Islet precursor cell (in vitro differentiated cells): ENCODE measurements at regions not wholly inside any gene's neighbourhood (a gene's known extent, or its start where the extent isn't known, plus 50 kb on each side); places are given as distances from the start of the nearest gene placed in this dataset.
"Not testable (repeated sequence)": the region's sequence is repeated elsewhere in the genome, so short reads cannot be mapped to it uniquely, and the experiment has no call there.

Source experiments
- DNase-seq: peaks from one replicate; pipeline ENCODE4 v3.0.0-alpha.2; 2018

DNA sequence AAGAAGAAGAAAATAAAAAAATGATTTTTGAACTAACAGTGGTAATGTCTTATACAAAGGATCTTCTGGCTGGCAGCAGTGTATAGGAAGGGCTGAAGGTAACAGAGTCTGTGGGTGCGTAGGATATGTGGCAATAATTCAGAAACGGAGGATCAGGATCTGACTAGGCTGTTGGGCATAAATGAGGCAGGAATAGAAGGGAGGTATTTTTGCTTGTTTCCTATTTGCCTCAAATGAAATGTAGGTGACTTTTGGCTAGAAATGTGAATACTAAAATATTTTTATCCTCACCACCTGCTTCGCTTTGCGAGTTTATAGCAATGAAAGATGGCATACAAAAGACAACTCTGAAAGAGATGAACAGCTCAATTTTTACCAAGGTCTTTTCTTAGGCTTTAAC is 1086.1 kb upstream of the CELF4 start:
- DNase-seq, result no peak

GRCh38 chr18:38648179-38648578 is 1082.6 kb upstream of the CELF4 start:
- DNase-seq, result no peak

GRCh38 chr18:38646296-38646695 is 1080.7 kb upstream of the CELF4 start:
- no peak for DNase-seq

DNA sequence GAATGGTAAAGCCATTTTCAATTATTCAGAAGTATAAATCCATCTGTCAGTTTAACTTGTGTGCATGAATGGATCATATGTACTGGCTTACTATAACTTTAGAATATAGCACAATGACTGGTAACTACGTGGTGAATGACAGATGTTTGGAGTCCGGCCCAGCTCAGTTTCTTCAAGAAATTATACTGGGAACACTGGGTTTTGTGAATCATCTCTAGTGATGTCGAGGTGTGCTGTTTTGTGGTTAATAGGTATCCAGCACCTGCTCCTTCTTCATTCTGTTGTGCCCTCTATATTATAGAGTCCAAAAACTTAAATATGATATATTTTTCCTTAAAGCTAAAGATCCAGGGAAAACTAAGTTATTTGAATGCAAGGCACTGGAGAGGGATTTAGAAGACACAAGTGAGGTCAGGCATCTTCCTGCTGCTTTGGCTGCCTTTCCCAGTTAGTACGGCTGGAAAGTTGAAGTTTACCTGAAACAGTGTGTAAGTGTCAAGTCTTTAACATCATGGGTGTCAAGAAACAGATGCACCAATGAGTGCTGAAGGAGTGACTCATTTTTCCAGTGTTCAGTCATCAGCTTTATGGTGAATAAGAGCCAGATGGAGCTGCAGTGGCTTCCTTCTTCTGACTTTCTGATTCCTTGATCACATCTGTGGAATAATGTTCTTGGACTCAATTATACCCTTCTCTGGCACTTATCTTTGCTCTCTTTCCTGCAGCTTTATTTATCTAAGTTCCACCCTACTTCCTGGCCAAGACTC is 1079.5 kb upstream of the CELF4 start:
- DNase-seq, result no peak

DNA sequence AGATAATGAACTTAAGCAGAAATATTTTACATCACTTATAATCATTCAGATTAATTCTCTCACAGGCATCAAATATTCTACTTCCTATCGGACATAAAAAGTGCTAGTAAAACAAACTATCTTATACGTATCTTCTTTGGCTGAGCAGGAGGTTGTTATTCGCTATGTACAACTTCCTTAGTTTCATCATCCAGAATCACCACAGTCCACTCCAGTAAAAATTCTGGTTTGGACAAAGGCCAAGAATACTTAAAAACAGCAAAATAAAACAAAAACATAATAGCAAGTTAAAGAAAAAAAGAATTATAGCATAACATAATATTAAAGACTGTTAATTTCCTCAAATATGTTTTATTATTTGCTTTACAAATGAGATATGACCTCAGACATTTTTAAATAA is 1077.1 kb upstream of the CELF4 start:
- no peak for DNase-seq

- DNase-seq, result not testable (repeated sequence)
Observed at GRCh38 chr18:38639700-38640099, 1074.1 kb upstream of the CELF4 start.

GRCh38 chr18:38635709-38636430 is 1070.3 kb upstream of the CELF4 start:
- DNase-seq, result no peak

GRCh38 chr18:38634117-38634516 is 1068.5 kb upstream of the CELF4 start:
- DNase-seq, result no peak

- DNase-seq, result no peak
Observed at GRCh38 chr18:38633333-38633732, 1067.7 kb upstream of the CELF4 start.

DNA sequence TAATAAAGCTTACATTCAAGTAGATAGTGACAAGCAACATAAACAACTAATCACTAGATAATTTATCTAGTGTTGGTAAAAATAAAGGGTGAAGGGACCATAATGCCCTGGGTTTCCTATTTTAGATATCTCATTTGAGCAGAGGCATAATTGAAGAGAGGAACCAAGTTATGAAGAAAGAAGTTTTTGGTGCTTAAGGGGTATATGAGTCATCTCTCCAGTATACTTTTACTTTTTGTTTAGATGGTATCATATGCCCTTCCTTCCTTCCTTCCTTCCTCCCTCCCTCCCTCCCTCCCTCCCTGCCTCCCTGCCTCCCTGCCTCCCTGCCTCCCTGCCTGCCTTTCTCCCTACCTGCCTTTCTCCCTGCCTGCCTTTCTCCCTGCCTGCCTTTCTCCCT is 1053.5 kb upstream of the CELF4 start:
- no peak for DNase-seq

- no peak for DNase-seq
Observed at GRCh38 chr18:38616306-38616705, 1050.7 kb upstream of the CELF4 start.

DNA sequence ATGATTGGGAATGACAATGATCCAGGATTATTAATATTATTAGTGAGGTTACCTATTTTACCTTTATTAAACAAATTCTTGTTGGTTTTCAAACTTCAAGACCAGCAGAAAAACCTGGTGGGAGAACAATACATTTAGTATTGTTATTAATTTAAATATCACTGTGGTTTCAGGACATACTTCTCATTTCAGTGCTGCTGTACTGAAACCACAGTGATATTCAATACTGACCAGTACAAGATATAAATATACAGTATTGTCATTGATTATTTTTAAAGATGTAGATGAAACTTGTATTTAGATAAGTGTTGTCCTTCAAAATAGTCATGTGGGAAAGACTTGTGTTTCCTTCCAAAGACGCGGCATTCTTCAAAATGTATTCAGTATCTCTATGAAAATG is 1047.3 kb upstream of the CELF4 start:
- no peak for DNase-seq

DNA sequence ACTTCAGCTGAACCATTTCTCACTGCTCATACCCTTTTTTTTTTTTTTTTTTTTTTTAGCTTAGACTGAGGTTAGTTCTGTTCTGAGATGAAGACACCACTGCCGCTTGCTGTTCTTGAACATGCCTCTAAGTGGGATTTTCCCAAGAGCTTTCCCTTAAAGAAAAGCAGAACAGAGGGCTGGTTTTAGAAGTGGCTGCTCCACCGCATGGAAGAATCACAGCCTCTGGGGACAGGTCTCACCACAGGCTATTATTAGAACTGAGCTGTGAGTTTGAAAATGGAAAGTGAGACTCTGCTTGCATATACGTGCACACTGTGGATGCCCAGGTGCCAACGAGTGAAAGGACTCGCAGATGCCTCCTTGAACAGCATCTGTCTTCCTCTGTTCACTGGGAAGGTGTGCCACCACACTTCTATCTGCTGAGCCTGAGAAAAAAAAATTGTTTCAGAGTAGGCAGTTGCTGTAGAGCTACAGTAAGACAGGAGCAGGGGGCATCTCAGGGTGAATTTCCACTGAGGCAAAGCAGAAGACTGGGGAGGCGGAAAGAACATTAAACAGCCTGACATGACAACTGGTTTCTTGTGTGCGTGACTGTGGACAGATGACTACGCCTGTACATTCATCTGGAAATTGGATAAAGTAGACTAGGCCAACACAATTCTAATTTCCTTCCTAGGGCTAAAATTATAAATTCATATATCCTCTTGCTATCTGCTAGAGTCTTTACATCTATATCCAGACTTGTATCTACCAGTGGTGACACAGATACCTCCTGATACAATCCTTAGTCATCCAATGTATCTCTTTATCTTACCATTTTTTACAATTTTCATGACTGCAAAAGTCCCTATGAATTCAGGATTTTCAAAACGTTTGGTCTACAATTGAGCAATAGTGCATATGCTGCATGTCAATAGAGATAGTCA is 1045.7 kb upstream of the CELF4 start:
- no peak for DNase-seq

GRCh38 chr18:38606841-38607240 is 1041.2 kb upstream of the CELF4 start:
- no peak for DNase-seq

DNA sequence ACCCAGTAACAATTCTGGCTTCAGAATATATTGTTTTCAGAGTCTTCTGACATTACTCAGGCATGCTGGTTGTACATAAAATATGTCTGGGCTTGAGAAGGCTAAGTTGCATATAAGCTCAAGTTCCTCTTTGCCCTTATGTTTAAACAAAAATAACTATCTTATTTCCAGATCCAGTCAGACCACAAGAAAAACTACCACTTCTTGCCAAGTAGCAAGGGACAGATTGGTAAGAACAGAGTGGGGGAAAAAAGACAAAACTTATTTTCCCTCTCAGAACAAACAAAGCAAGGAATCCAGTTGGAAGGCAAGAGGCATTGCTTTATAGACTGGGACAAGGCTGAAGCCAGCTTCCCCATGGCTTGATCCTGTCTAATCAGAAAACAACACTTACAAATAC is 1036.7 kb upstream of the CELF4 start:
- DNase-seq, result no peak

- DNase-seq, result no peak
Observed at GRCh38 chr18:38587571-38587970, 1022.0 kb upstream of the CELF4 start.

GRCh38 chr18:38586327-38586726 is 1020.7 kb upstream of the CELF4 start:
- no peak for DNase-seq

DNA sequence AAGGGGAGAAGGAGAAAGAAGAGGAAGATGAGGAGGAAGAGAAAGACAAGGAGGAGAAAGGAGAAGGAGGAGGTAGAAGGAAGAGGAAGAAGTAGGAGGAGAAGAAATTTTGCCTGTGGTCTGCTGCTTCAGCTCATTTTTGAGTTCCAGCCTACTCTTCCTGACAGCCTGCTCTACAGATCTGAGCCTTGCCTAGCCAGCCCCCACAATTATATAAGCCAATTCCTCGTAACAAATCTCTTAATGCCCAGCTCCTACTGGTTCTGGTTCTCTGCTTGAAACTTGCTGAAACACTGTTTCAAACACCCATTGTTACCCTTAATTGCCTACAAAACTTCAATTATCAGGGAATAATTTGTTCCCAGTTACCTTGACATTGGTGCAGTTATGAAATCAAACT is 1014.2 kb upstream of the CELF4 start:
- no peak for DNase-seq

DNA sequence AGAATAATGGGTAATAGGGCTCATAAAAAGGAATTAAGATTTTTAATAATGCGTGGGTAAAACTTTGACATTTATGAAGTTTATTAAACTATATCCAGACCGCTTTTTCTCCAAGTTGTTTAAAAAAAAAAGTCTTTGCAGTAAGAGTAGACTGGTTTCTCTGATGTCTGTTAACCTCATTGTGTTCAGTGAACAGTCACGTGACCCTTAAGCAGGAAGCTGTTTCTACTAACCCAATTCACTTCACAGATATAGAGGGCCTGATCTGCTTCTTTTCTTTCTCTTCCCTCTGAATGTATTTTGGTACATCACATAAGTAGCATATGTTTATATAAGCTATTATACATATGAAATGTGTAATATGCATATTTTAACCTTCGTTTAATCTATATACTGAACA is 1011.3 kb upstream of the CELF4 start:
- no peak for DNase-seq

- no peak for DNase-seq
Observed at GRCh38 chr18:38576349-38576748, 1010.8 kb upstream of the CELF4 start.

- no peak for DNase-seq
Observed at GRCh38 chr18:38575648-38576047, 1010.0 kb upstream of the CELF4 start.

DNA sequence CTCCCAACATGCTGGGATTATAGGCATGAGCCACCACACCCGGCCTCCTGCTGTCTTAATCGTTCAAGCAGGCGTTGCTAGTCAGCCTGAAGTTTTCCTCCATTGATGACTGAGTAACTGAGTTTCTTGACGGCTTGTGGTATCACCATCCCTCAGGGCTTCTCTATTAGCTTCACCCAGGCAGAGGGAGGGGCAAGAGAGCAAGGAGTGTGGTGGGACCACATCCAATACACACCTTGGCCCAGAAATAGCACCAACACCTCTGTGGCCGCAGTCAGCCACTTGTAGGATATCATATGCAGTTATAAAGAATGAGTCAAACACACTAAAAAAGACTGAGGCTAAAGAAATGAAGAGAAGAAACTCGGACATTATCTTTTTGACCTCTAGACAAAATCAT is 1009.4 kb upstream of the CELF4 start:
- no peak for DNase-seq

- no peak for DNase-seq
Observed at GRCh38 chr18:38572554-38573111, 1007.0 kb upstream of the CELF4 start.
